NCI-H2171 treated with DMSO at 0.1 percent for 48 hours (cell line): ENCODE measurements at regions not wholly inside any gene's neighbourhood (a gene's known extent, or its start where the extent isn't known, plus 50 kb on each side); places are given as distances from the start of the nearest gene placed in this dataset.
A peak's percentile ranks its signal among the peaks of the same experiment; 100 is the strongest.
"Not testable (repeated sequence)": the region's sequence is repeated elsewhere in the genome, so short reads cannot be mapped to it uniquely, and the experiment has no call there.

Experiments used
- DNase-seq: peaks from one replicate; lab custom pipeline; 2025; lab: John Stamatoyannopoulos, UW

DNA sequence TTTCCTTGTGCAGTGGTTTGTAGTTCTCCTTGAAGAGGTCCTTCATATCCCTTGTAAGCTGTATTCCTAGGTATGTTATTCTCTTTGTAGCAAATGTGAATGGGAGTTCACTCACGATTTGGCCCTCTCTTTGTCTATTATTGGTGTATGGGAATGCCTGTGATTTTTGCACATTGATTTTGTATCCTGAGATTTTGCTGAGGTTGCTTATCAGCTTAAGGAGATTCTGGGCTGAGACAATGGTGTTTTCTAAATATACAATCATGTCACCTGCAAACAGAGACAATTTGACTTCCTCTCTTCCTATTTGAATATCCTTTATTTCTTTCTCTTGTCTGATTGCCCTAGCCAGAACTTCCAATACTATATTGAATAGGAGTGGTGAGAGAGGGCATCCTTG lies 90.1 kb upstream of the ZBED5 start:
- not testable (repeated sequence) for DNase-seq

DNA sequence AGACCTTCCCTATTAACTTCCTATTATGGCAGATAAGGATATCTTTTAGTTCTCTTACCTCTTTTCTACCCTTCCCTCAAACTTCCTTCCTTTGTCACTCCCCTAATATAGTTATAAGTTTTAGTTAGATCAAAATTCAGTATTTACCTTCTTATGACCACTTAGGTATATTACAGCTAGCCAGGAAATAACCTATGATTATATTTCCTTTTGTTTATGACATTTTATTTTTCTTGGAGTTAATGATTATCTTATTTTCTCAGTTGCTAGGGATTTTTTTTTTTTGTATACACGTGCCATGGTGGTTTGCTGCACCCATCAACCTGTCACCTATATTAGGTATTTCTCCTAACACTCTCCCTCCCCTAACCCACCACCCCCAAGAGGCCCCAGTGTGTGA lies 88.2 kb upstream of the ZBED5 start:
- DNase-seq: no peak

DNA sequence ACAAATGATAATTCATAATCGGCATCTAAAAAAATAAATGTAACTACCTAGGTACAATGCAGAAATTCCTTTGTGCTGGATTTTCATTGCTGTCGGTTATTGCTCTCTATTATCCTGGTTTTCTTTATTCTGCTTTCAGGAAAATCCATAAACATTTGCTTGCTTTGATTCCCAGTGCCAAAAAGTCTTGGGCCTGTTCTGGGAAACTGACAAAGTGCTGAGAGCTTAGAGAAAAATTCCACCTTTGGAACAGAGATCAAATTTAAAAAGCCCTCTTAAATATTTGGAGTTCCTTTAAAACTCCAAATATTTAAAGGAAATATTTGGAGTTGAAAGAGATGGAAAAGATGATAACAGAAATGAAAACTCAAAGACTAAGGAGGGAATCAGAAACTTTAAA lies 87.3 kb upstream of the ZBED5 start:
- no peak for DNase-seq

DNA sequence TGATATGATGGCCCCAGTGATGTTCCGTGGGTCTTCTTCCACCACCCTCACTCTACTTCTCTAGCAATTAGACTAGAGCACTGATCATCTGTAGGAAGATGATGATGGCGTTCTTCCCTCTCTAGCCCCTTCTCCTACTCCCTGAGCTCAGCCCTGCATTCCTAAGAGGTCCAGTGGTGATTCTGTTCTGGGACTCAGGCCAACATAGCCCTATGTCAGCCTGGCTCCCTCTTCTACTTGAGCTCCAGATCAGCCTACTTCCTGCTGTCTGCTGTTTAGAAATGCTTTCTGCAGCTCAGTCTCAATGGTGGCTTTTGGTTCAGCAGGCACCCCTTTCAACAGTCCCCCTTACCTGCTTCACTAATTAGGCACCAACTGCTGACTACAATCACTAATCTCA lies 86.1 kb upstream of the ZBED5 start:
- DNase-seq: no peak

DNA sequence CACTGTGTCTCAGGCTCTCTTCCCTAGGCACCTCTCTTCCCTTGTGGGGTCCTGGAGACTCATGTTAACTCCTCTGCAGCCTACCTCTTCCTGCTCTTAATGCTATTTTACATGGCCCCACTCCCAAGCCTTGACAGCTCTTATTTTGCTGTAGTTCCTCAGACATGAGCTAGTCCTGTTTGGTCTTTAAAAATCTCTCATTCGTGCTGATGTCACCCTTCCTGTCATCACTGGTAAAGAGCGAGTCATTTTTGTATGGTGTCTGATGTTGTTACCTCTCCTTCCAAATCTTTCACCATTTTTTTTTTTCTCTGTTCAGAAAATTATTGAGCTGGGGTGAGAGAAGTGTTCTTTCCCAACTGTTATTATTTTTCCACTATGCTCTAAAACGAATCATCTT lies 84.8 kb upstream of the ZBED5 start:
- DNase-seq: no peak

DNA sequence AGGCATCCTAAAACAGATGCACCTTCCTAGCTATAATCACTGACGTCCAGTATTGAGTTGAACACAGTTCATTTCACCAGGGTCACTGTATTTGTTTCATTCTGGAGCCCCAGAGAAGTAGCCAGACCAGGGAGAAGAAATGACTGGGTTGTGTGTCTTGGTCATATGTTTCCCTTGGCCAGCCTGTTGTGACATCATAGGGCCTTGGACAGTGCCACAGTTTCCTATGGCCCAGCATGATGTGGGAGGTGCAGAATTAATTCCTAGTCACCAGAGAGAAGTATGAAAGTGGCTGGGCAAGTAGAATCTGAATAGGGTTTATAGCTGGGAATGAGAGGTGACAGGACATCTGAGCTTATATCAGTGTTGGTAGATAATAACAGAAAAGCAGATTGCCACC lies 84.0 kb upstream of the ZBED5 start:
- DNase-seq: no peak

DNA sequence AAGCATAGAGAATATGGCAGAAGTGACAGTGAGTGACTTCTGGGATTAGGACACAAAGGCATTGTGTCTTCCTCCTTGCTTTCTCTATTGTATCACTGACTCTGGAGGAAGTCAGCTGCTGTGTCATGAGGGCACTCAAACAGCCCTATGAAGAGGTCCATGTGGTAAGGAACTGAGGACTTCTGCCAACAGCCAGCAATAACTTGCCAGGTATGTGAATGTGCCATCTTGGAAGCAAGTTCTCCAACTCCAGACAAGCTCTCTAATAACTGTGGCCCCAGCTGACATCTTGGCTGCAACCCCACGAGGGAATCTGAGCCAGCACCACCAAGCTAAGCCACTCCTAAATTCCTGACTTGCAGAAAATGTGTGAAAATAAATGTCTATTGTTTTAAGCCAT lies 83.6 kb upstream of the ZBED5 start:
- DNase-seq: no peak

DNA sequence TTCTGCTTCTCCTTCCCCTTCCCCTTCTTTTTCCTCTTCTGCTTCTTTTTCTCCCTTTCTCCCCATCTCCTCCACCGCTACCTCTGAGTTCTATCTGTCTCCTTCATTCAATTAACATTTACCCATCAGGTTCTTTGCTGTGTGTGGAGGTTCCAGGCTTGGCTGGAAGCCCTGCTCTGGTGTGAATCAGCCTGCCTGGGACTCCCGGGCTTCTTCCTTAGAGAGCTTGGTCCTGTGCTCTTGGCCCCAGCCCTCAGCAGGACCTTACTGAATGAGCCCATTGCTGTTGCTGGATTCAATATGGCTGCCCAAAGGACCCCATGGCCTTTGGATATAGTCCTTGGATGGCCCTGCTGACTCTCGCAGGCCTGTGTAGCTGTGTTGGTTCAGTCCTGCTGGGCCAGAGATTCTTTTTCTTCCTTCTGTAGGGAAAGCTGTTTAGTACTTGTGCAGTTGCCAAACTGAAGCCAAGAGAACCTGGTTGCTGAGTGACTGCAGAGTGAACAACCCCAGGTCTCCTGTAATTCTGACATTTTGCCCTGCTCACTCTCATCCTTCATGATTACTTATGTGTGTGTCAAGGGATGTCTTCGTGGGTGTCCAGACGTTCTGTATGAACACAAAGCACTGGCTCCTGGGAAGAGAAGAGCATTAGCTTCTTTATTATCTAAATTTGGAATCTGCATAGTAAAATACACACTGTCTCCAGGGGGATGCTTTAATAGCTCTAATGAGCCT lies 81.0 kb upstream of the ZBED5 start:
- no peak for DNase-seq

DNA sequence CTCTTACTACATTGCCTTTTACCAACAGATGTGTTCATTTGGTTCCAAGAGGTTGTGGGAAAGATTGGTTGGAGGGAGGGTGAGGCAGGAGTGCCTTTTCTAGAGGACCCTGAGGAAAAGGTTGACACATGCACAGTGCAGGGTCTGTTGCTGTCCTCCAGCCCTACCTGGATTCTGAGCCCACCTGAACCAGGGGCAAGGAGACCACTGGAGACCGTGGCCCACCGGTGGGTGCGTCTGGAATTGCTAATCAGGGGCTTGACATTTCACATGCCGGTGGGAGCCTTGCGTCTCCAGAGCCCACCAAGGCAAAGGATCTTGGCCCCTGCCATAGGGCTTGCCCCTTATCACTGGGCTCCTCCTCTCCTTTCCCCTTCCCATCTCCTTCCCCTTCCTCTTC lies 80.4 kb upstream of the ZBED5 start:
- no peak for DNase-seq

DNA sequence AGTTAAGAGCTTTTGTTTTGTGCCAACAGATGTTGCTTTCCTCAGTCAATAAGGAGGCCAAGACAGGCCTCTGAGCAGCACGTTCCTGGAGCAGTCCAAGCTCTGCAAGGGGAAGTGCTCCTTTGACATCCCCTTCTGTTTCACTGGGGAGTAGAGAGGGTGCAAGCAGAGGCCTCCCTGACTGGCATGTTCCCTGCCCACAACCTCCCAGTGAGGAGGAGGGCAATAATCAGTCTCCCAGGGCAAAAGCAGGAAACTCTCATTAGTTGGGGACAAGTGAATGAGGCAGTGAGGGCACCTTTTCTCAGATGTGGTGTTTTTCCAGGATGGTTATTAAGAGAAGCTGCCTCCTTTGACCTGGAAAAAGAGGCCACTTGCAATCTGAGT lies 79.5 kb upstream of the ZBED5 start:
- no peak for DNase-seq

DNA sequence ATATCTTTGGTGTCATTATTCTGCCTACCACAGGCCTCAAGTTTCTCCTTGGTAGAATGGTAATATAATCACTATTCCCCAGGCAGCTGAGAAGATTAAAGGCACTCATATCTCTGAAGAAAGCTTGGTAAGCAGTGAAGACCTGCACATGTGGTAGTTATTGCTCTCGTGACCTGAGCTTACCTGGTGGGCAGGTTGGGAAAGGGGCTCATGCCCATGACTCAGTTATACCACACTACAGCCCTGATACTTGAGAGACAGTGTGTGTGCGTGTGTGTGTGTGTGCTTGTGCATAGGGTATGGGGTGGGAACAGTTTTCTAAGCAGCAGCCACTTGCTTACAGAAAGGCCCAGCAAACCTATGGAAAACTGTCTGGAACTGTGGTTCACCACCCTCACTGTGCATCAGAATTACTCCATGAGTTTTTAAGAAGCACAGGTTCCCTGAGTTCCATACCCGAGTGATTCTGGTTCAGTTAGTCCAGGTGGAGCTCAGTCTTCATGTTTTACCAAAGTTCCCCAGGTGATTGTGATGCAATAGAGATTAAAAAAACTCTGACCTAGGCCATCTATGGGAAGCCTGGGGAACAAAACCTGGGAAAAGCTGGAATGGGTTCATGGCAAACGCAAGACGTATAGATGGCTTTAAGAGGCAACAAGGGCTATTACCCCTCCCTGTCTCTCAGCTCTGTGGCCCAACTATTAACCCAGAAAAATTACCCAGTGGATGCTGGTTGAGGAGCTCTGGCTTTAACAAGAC lies 79.0 kb upstream of the ZBED5 start:
- no peak for DNase-seq

DNA sequence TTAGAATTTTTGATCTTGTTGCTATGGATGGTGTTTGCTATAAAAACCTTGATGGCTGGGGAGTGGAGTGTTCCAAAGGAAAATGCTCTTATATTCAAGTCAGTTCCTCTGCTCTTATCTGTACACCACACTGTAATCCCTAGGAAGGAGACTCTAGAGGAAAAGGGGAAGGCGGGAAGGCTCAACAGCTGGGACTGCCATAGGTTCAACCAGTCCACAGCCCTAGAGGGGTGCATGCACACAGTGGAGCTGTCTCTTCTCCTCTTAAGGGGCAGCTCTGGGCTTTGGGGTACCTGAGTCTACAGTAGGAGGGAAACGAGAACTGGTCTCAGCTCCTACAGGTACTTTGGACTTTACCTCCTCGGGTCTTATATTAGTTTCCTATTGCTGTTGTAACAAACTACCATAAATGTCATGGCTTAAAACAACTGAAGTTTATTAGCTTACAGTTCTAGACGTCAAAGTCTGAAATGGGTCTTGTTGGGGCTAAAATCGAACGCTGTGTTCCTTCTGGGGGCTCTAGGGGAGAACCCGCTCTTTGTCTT lies 77.2 kb upstream of the ZBED5 start:
- no peak for DNase-seq

DNA sequence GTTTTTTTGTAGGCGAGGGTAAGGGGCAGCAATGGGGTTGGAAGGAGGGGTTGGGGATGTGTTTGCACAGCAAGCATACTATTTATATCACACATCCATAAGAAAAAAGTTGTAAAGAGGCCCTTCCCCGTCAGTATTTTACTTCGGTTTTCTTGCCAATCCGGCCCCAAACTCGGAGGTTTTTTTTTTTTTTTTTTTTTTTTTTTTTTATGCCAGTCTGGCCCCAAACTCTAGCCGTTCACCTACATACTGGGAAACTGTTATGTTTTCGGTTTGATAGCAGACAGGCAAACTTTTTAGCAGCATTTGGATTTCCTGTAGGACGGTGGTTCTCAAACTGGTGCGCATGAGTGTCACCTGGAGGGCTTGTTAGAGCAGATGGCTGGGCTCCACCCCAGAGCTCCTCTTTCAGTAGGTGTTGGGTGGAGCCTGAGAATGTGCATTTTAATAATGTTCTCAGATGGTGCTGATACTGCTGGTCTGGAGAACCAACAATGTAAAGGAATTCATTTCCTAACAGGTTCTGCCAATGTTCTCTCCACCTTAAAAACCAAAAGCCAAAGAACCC lies 76.5 kb upstream of the ZBED5 start:
- peak; percentile 31 for DNase-seq

DNA sequence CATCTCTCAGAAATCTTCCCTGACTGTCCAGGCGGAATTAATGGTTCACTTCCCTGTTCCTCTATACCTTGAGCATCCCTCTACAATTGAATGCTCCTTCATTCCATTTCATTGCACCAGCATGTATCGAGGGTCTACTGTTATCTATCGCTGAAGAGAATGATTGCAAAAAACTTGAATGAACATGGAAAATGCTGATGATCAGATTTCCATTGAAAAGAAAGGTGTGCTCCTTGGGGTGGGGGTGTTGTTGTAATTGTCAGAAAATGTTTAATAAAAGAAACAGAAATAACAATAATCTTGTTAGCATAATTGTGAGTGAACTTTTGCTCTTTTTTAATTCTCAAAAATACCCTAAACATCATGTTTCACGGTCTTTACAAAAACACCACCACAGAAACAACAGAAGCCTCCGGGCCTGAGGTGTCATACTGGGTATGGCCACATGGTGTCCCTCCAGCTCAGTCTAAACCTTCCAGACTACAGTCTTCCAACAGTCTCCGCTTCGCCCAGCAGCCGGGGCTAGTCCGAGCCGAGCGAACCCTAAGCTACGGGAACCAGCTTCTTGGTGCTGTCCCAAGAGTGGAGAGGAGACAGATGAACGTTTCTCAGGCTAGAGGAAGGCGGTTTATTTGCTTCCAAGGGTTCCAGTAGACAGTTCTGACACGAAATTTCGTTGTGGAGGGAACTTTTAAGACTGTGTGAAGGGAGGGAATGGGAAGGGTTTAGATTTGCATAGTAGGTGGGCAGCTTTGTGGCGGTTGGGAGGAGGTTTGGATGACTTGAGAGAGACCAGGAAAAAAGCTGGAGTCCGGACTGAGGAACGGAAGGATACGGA lies 75.8 kb upstream of the ZBED5 start:
- peak; percentile 78 for DNase-seq

DNA sequence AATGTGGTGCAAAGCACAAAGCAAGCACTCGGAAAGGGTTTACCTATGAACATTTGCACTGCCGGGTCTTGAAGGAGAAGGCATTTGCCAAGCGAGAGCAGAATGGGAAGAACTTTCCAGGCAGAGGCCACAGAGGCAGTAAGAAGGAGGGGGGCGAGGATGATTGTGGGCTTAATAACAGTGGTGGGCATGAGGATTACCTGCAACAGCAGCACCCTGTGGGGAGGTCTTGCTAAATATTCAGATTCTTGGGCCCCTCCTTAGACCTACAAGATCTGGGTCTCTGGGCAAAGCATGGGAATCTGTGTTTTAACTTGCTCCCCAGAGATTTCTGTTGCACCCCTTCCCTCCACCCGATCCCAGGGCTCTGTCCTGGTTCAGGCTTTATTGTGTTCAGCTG lies 75.1 kb upstream of the ZBED5 start:
- no peak for DNase-seq

DNA sequence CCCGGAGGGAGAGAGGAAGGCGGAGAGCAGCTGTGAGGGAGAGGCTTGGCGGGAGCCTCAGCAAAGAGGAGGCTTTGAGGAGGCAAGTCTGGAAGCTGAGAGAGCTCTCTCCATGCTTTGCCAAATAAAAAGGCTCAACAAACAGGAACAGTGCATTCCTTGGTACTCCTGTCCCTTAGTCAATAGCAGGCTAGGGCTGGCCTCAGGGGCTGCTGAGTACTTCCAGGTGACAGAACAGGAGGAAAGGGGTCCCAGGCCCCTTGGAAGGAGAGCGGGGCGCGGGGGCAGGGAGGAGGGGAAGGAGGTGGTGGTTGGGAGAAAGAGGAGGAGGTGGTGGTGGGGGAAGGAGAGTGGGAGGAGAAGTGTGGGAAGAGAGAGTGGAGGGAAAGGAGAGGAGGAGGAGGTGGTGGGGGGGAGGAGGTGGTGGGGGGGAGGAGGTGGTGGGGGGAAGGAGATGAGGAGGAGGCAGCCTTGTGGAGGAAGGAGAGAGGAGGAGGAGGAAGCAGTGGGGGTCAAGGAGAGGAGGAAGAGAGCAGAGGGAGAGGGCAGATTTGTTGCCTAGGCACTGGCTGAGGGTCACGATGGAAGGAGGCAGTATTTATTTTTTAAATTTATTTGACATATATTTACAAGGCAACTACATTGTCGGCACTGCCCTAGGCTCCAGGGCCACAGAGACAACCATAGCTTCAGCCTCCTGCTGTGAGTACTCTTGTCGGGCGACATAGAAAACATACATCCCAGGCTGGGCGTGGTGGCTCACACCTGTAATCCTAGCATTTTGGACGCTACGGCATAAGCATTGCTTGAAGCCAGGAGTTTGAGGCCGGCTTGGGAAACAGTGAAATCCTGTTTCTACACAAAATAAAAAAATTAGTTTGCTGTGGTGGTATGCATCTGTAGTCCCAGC lies 74.2 kb upstream of the ZBED5 start:
- DNase-seq: peak; percentile 39

DNA sequence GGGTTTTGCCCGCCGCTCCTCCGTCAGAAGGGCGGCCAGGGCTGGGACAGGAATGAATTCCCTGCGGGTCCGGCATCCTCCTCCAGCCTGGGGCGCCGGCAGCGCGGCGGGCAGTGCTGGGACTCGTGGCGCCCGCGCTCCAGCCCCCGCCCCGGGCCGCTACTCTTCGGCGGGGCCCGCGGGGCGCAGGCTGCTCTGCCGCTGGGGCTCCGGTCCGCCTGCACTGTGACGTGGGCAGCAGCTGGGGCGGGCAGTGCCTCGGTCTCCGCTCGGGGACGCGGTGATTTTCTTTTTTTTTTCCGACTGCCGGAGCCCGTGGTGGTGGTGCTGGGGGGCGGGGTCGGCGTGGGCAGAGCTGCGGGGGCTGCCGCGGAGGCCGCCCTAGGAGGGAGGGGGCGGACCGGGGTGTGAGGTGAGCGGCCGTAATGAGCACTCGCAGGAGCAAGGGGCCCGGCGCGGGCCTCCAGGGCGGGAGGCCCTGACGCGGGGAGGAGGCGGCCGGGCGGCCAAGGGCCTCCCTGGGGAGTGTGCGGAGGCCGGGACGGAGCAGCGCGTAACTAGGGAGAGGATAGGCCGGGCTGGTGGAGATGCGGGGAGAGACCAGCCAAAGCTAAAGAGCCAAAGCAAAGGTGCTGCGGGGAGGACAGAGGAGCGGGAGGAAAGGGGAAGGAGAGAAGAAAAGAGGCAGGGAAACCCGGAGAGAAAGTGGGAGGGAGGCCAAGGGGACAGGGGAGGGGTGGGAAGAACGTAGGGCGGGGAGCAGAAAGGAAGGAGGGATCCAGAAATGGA lies 73.3 kb upstream of the ZBED5 start:
- DNase-seq: peak; percentile 55

DNA sequence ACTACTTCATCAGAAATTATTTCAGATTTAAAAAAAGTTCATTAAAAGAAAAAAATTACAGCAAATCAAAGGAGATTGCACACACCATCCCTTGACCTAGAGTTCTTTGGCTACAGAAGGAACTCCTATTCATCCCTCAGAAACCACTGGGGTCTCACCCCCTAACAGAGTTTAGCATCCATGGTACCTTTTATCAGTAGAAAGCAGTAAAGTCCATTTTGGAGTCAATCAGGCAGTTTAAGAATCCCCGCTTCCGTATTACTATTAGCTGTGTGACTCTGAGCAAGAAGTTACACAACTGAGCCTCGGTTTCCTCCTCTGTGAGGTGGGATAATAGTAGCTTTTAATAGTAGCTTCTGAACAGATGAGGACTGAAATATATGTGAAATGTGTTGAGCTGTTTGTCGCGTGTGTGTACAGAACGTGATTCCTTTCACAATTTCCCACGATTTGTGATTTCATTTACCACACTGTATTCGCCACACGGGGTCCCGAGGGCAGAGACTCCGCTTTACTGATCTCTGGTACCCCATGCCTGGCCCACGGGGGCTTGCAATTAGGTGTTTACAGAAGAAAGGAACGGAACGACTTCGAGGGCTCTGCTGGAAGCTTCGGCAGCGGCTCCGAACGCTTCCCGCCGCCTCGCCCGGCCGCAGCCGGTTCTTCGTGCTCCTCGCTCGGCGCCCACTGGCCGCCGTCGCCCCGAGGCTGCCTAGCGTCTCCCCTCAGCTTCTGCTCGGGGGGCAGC lies 72.5 kb upstream of the ZBED5 start:
- peak; percentile 22 for DNase-seq

DNA sequence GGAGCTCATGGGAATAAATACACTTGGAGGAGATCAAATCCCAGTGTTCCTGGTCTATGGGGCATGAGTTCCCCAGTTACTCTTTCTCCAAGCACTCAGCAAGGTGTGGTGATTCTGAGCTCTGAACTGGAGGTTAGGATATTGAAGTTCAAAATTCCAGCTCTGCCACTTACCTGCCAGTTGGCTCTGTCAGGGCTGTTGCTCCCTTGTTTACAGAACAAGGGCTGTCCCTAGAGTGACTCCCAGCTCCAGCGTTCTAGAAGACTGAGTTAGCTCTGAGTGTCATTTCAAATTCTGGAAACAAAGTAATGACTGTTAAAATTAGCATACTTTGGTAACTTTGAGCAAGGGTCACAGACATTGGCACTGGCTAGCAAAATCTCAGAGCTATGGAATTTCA lies 69.7 kb upstream of the ZBED5 start:
- DNase-seq: no peak

DNA sequence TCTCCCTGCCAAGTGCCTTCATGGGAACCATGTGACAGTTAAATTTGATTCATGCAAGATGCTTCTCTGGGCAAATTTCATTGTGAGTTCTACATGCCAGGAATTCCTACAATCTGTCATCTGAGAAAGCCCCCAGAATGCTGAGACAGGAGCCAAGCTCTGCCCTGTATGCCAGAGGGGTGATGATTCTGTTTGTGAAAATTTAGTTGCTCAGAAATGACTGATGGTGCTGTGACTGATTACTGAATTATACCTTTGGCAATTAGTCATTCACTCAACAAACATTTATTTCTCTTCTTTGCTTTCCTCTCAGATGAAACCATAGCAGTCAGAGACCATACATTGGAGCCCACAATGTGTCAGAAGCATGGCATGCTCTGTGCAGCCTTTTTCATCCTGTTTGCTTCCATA lies 69.0 kb upstream of the ZBED5 start:
- no peak for DNase-seq
